T-helper 1 cell treated with Interleukin-12 subunit alpha and Interleukin-12 subunit beta and Interleukin-4 antibody, amounts not matched to agents 30 μg/mL and 1 μg/mL, for 36 hours (primary cell): ENCODE measurements at regions not wholly inside any gene's neighbourhood (a gene's known extent, or its start where the extent isn't known, plus 50 kb on each side); places are given as distances from the start of the nearest gene placed in this dataset.
"Not testable (repeated sequence)": the region's sequence is repeated elsewhere in the genome, so short reads cannot be mapped to it uniquely, and the experiment has no call there.

Source experiments
- H3K27ac Mint-ChIP-seq: one replicate; pipeline ENCODE4 v1.8.0; 2021; ENCODE audit warnings: mild to moderate bottlenecking, mixed read lengths
- H3K27me3 Mint-ChIP-seq: one replicate; pipeline ENCODE4 v1.8.0; 2021; ENCODE audit warnings: low read depth, mixed read lengths
- H3K36me3 Mint-ChIP-seq: one replicate; pipeline ENCODE4 v1.8.0; 2021; ENCODE audit warnings: low read depth, mixed read lengths
- H3K4me1 Mint-ChIP-seq: one replicate; pipeline ENCODE4 v1.8.0; 2021; ENCODE audit warnings: low read depth, mixed read lengths
- H3K4me3 Mint-ChIP-seq: one replicate; pipeline ENCODE4 v1.8.0; 2021; ENCODE audit warnings: mild to moderate bottlenecking, moderate library complexity, mixed read lengths
- H3K9me3 Mint-ChIP-seq: one replicate; pipeline ENCODE4 v1.8.0; 2021; ENCODE audit warnings: mixed read lengths

DNA sequence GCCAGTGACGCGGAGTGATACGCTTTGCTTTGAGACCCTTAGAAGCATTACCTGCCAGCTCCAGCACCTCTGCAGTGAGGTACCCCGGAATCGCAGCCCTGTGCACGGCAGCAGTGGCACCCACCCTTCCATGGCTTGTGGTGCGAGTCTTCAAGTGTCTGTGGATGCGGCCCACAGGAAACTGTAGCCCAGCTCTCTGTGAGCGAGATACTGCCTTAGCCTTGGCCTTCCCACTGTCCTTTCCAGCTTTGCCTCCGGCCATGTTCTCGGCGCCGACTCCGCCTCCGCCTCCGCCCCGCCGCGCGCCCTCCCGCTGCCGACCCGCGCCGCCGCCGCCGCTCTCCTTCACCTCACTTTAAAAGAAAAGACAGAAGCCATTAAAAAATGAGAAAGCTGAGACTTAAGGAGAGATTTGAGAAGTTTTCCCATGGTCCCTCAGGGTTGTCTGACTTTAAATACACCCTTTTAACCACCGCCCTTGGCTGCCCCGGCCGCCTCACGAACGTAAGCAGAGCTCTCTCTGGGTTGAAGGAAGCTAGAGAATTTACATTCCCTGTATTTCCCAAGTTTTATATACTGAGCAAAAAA is 78.5 kb upstream of the FAM174B start:
- Mint-ChIP-seq H3K27me3 (peaks cover 35% of the 10 kb centered on the region), H3K4me3 (peak overlapping the region; percentile 77), H3K9me3 (no peaks in the 10 kb centered on the region), H3K27ac (no peak overlapping the region), H3K36me3 (no peaks in the 10 kb centered on the region), H3K4me1 (peaks cover 3% of the 10 kb centered on the region)

DNA sequence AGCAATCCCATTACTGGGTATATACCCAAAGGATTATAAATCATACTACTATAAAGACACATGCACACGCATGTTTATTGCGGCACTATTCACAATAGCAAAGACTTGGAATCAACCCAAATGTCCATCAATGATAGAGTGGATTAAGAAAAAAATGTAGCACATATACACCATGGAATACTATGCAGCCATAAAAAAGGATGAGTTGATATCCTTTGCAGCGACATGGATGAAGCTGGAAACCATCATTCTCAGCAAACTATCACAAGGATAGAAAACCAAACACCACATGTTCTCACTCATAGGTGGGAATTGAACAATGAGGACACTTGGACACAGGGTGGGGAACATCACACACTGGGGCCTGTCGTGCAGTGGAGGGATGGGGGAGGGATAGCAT is 83.7 kb upstream of the FAM174B start:
- H3K27me3 Mint-ChIP-seq: peaks cover 18% of the 10 kb centered on the region
- not testable (repeated sequence) for H3K4me1 Mint-ChIP-seq, H3K4me3 Mint-ChIP-seq, H3K36me3 Mint-ChIP-seq, H3K9me3 Mint-ChIP-seq, H3K27ac Mint-ChIP-seq

- no peaks in the 10 kb centered on the region for H3K4me1 Mint-ChIP-seq
- H3K9me3 Mint-ChIP-seq: no peaks in the 10 kb centered on the region
- H3K36me3 Mint-ChIP-seq: no peaks in the 10 kb centered on the region
- H3K4me3 Mint-ChIP-seq: no peak overlapping the region
- no peak overlapping the region for H3K27ac Mint-ChIP-seq
- no peaks in the 10 kb centered on the region for H3K27me3 Mint-ChIP-seq
Observed at GRCh38 chr15:92745845-92746271, 90.3 kb upstream of the FAM174B start.

GRCh38 chr15:92747047-92747446 is 91.5 kb upstream of the FAM174B start:
- no peak overlapping the region for H3K4me3 Mint-ChIP-seq
- H3K36me3 Mint-ChIP-seq: no peaks in the 10 kb centered on the region
- H3K27ac Mint-ChIP-seq: no peak overlapping the region
- H3K9me3 Mint-ChIP-seq: no peaks in the 10 kb centered on the region
- H3K4me1 Mint-ChIP-seq: no peaks in the 10 kb centered on the region
- H3K27me3 Mint-ChIP-seq: no peaks in the 10 kb centered on the region

- Mint-ChIP-seq H3K4me1 (no peaks in the 10 kb centered on the region), H3K4me3 (no peak overlapping the region), H3K36me3 (no peaks in the 10 kb centered on the region), H3K9me3 (no peaks in the 10 kb centered on the region), H3K27ac (no peak overlapping the region), H3K27me3 (no peaks in the 10 kb centered on the region)
Observed at GRCh38 chr15:92749216-92749615, 93.6 kb upstream of the FAM174B start.

- Mint-ChIP-seq H3K4me3 (no peak overlapping the region), H3K36me3 (no peaks in the 10 kb centered on the region), H3K9me3 (no peaks in the 10 kb centered on the region), H3K27ac (no peak overlapping the region), H3K27me3 (no peaks in the 10 kb centered on the region), H3K4me1 (no peaks in the 10 kb centered on the region)
Observed at GRCh38 chr15:92749946-92750345, 94.4 kb upstream of the FAM174B start.

- no peak overlapping the region for H3K27ac Mint-ChIP-seq
- H3K9me3 Mint-ChIP-seq: no peaks in the 10 kb centered on the region
Observed at GRCh38 chr15:92751528-92751927, 96.0 kb upstream of the FAM174B start.

DNA sequence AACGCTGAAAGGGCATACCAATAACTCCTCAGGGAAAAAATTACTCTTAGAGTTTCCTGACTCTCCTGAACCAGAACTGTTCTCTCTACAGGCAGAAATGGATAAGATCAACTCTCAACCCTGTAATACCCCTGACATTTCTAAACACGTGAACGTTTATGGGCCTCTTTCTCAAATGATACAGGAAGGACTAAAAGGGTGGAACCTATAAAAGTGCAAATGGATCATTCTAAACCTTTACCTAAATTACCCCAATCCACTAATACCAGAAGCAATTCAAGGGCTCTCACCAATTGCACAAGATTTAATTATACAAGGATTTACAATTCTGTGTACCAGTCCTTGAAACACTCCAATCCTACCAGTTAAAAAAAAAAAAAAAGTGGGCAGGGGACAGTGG is 98.0 kb upstream of the FAM174B start:
- H3K27ac Mint-ChIP-seq: no peak overlapping the region
- no peaks in the 10 kb centered on the region for H3K36me3 Mint-ChIP-seq
- H3K4me3 Mint-ChIP-seq: no peak overlapping the region

More at GRCh38 chr15:92751528-92751927, 96.0 kb upstream of the FAM174B start:
- Mint-ChIP-seq H3K4me3 (no peak overlapping the region), H3K36me3 (no peaks in the 10 kb centered on the region), H3K4me1 (no peaks in the 10 kb centered on the region), H3K27me3 (peaks cover 2% of the 10 kb centered on the region)

DNA sequence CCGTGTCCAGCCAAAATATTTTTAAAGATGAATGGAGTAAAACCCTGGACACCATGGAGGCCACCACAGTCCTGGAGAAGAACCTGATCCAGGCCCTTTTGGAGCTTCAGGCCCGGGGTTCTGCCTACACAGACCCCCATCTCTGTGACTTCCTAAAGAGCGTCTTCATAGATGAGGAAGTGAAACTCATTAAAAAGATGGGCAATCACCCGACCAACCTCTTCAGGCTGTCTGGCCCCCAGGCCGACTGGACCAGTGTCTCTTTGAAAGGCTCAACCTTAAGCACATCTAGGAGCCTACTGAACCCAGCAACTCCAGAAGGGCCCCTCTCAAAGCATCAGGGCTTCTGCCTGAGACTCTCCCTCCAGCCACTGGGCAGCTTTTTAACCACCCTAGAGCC is 107.9 kb upstream of the FAM174B start:
- H3K27ac Mint-ChIP-seq: no peak overlapping the region

More for the DNA sequence above, 98.0 kb upstream of the FAM174B start:
- no peaks in the 10 kb centered on the region for H3K9me3 Mint-ChIP-seq
- no peaks in the 10 kb centered on the region for H3K4me1 Mint-ChIP-seq
- peaks cover 13% of the 10 kb centered on the region for H3K27me3 Mint-ChIP-seq

GRCh38 chr15:92768131-92768530 is 112.6 kb upstream of the FAM174B start:
- not testable (repeated sequence) for H3K4me1 Mint-ChIP-seq, H3K36me3 Mint-ChIP-seq

More for the DNA sequence above, 107.9 kb upstream of the FAM174B start:
- Mint-ChIP-seq H3K4me3 (no peak overlapping the region), H3K4me1 (no peaks in the 10 kb centered on the region), H3K27me3 (peaks cover 4% of the 10 kb centered on the region), H3K36me3 (peaks cover 2% of the 10 kb centered on the region), H3K9me3 (peaks cover 3% of the 10 kb centered on the region)

DNA sequence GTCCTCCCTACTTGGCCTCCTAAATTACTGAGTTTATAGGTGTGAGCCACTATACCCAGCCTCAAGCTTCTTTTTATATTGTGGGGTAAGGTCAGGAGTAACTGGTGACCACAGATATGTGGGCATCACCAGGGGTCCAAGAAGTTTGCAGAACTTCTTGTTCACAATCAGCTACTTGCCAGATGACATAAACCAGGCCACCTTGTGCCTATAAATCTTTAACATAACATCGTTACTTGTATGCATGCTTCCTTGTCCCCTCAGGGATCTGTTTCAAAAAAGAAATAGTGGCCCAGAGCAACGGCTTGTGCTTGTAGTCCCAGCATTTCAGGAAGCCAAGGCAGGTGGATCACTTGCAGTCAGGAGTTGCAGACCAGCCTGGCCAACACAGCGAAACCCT is 115.1 kb upstream of the FAM174B start:
- Mint-ChIP-seq H3K4me3 (no peak overlapping the region), H3K27ac (no peak overlapping the region), H3K36me3 (no peaks in the 10 kb centered on the region), H3K9me3 (no peaks in the 10 kb centered on the region), H3K27me3 (no peaks in the 10 kb centered on the region), H3K4me1 (no peaks in the 10 kb centered on the region)

More at GRCh38 chr15:92768131-92768530, 112.6 kb upstream of the FAM174B start:
- H3K27ac Mint-ChIP-seq, H3K27me3 Mint-ChIP-seq, H3K9me3 Mint-ChIP-seq, H3K4me3 Mint-ChIP-seq: not testable (repeated sequence)

DNA sequence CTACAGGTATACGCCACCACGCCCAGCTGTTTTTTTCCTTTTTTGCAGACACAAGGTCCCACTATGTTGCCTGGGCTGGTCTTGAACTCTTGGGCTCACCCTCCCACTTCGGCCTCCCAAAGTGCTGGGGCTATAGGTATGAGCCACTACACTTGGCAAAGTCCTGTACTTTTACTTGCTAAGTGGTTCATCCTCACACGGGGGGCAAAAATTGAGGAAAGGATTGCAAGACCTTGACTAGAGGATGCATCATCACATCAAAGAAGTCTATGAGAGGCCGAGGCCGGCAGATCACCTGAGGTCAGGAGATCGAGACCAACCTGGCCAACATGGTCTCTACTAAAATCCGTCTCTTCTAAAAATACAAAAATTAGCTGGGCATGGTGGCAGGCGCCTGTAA is 116.5 kb upstream of the FAM174B start:
- Mint-ChIP-seq H3K4me3 (no peak overlapping the region), H3K27ac (no peak overlapping the region), H3K36me3 (no peaks in the 10 kb centered on the region)

DNA sequence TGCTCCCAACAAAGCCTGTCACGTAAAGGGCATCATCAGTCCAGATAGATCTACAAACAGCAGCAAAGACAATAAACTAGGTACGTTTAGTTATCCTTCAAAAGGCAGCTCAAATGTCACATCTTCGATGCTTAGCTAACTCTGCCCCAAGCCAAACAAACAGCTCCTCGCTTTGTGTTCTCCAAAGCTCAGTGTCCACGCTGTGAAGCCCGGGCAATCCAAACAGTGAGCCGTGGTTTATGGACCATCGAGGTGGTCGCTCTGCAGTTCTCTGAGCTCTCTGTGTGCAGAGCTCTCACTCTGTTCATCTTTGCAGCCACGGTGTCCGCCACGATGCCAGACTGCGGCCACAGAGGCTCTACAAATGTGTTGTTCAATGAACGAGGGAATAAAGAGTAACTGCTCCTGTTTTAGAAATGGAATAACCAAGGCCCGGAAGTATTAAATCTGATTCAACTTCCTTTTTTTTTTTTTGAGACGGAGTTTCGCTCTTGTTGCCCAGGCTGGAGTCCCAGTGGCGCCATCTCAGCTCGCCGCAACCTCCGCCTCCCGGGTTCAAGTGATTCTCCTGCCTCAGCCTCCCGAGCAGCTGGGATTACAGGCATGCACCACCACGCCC is 117.2 kb upstream of the FAM174B start:
- Mint-ChIP-seq H3K4me1 (no peaks in the 10 kb centered on the region), H3K27ac (no peak overlapping the region), H3K4me3 (no peak overlapping the region), H3K9me3 (no peaks in the 10 kb centered on the region), H3K27me3 (no peaks in the 10 kb centered on the region), H3K36me3 (no peaks in the 10 kb centered on the region)

More for the DNA sequence above, 116.5 kb upstream of the FAM174B start:
- no peaks in the 10 kb centered on the region for H3K4me1 Mint-ChIP-seq
- no peaks in the 10 kb centered on the region for H3K27me3 Mint-ChIP-seq
- H3K9me3 Mint-ChIP-seq: no peaks in the 10 kb centered on the region

DNA sequence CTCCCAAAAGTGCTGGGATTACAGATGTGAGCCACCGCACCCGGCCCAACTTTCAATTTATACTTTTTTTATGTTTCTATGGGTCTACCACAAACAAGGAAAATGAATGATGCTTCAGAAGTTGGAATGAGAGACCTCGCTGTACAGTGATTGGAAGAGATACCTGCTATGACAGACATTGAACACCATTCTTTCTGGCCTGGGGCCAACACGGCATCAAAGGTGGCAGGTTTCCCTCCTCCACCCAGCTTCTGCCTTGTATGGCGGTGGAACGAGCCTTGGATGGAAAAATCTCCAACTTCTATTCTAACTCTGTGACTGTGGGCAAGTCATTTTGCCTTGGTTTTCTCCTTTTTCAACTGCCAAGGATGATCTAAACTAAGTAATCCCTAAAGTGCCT is 117.8 kb upstream of the FAM174B start:
- Mint-ChIP-seq H3K36me3 (no peaks in the 10 kb centered on the region), H3K27me3 (no peaks in the 10 kb centered on the region), H3K9me3 (no peaks in the 10 kb centered on the region), H3K27ac (no peak overlapping the region), H3K4me3 (no peak overlapping the region), H3K4me1 (no peaks in the 10 kb centered on the region)

- Mint-ChIP-seq H3K36me3 (no peaks in the 10 kb centered on the region), H3K27me3 (no peaks in the 10 kb centered on the region), H3K4me3 (no peak overlapping the region), H3K4me1 (no peaks in the 10 kb centered on the region), H3K9me3 (peaks cover 12% of the 10 kb centered on the region), H3K27ac (no peak overlapping the region)
Observed at GRCh38 chr15:92779874-92780273, 120.2 kb upstream of the CHD2 start.
